Liver (tissue), 8 donors: ENCODE measurements at regions not wholly inside any gene's neighbourhood (a gene's known extent, or its start where the extent isn't known, plus 50 kb on each side); places are given as distances from the start of the nearest gene placed in this dataset.

Experiments used
- DNase-seq: peaks from one replicate; pipeline ENCODE4 v3.0.0-alpha.2; 2017; ENCODE audit warnings: low spot score
- H3K27ac ChIP-seq, 2 donors: one replicate each; pipeline ENCODE4 v1.7.0; 2013; ENCODE audit warnings: inconsistent platforms in 2 of 2, low read length in 2 of 2, control low read depth in 1 of 2, low read depth in 1 of 2, mild to moderate bottlenecking in 1 of 2
- H3K27me3 ChIP-seq, 4 donors: one replicate each; pipeline versions ENCODE4 v1.6.1 to v1.7.0; 2013; ENCODE audit warnings: low read length in 3 of 4, inconsistent platforms in 1 of 4, mild to moderate bottlenecking in 1 of 4, moderate library complexity in 1 of 4; ENCODE audit not compliant: control insufficient read depth in 4 of 4, insufficient read depth in 4 of 4
- H3K36me3 ChIP-seq, 4 donors: one replicate each; pipeline versions ENCODE4 v1.6.1 to v1.7.0; 2013; ENCODE audit warnings: low read length in 3 of 4, mild to moderate bottlenecking in 3 of 4, low read depth in 1 of 4, moderate library complexity in 1 of 4; ENCODE audit not compliant: control insufficient read depth in 4 of 4, insufficient read depth in 3 of 4
- H3K4me1 ChIP-seq, 4 donors: one replicate each; pipeline versions ENCODE4 v1.6.1 to v1.7.0; 2013; ENCODE audit warnings: low read length in 3 of 4, mild to moderate bottlenecking in 3 of 4, moderate library complexity in 1 of 4; ENCODE audit not compliant: control insufficient read depth in 4 of 4, insufficient read depth in 4 of 4
- H3K4me3 ChIP-seq, 3 donors: one replicate each; pipeline versions ENCODE4 v1.6.1 to v1.7.0; 2013; ENCODE audit warnings: low read length in 3 of 3, control low read depth in 1 of 3, low read depth in 1 of 3, mild to moderate bottlenecking in 1 of 3
- H3K9ac ChIP-seq, 2 donors: one replicate each; pipeline ENCODE4 v1.7.0; 2013; ENCODE audit warnings: low read length in 2 of 2, mild to moderate bottlenecking in 2 of 2, moderate library complexity in 2 of 2, control low read depth in 1 of 2, low read depth in 1 of 2
- H3K9me3 ChIP-seq, 4 donors: one replicate each; pipeline versions ENCODE4 v1.6.1 to v1.7.0; 2013; ENCODE audit warnings: low read length in 3 of 4; ENCODE audit not compliant: control insufficient read depth in 4 of 4
- ATF3 ChIP-seq: IDR thresholded peaks from 2 replicates; pipeline ENCODE4 v1.6.1; 2016; ENCODE audit warnings: antibody characterized with exemption
- CTCF ChIP-seq: fragments of 150-350 bp; IDR thresholded peaks from 2 replicates; pipeline ENCODE4 v1.5.1; 2017; ENCODE audit warnings: improper control_type of control experiment, low read depth, low read length; ENCODE audit not compliant: missing input control
- EGR1 ChIP-seq, 2 donors: IDR thresholded peaks; 2 replicates each; pipeline ENCODE4 v1.6.1; 2016 to 2018; ENCODE audit warnings: antibody characterized with exemption in 2 of 2, low read depth in 2 of 2
- FOXA2 ChIP-seq: IDR thresholded peaks from 2 replicates; pipeline ENCODE4 v1.6.1; 2016; ENCODE audit warnings: antibody characterized with exemption
- GABPA ChIP-seq, 2 donors: IDR thresholded peaks in 1 of 2; conservative IDR thresholded peaks in 1 of 2; 2 replicates each; pipeline ENCODE4 v1.6.1; 2016; ENCODE audit warnings: antibody characterized with exemption in 2 of 2, mild to moderate bottlenecking in 1 of 2, moderate library complexity in 1 of 2
- HNF4G ChIP-seq: IDR thresholded peaks from 2 replicates; pipeline ENCODE4 v1.6.1; 2016; ENCODE audit warnings: antibody characterized with exemption
- JUND ChIP-seq, 2 donors: IDR thresholded peaks; 2 replicates each; pipeline ENCODE4 v1.6.1; 2016; ENCODE audit warnings: antibody characterized with exemption in 2 of 2
- MAX ChIP-seq: IDR thresholded peaks from 2 replicates; pipeline ENCODE4 v1.6.1; 2016; ENCODE audit warnings: antibody characterized with exemption
- NR2F2 ChIP-seq: IDR thresholded peaks from 2 replicates; pipeline ENCODE4 v1.6.1; 2016; ENCODE audit warnings: antibody characterized with exemption
- RAD21 ChIP-seq, 2 donors: IDR thresholded peaks; 2 replicates each; pipeline ENCODE4 v1.6.1; 2016; ENCODE audit warnings: antibody characterized with exemption in 2 of 2, mild to moderate bottlenecking in 2 of 2
- REST ChIP-seq: IDR thresholded peaks from 2 replicates; pipeline ENCODE4 v1.6.1; 2016; ENCODE audit warnings: antibody characterized with exemption, mild to moderate bottlenecking
- TAF1 ChIP-seq: conservative IDR thresholded peaks from 2 replicates; pipeline ENCODE4 v1.6.1; 2016; ENCODE audit warnings: antibody characterized with exemption, mild to moderate bottlenecking
- WGBS: extraction: QIAGEN DNeasy Blood & Tissue Kit; methylation state at CpG from one replicate; pipeline ENCODE4 v1.1.7; 2013; 5-methylcytosine and 5-hydroxymethylcytosine counted together
- donor health status: healthy.
- donor health status: healthy.
- donor health status: healthy.
- donor health status: healthy.
- donor health status: healthy.

- Histone ChIP-seq H3K36me3 (no peaks in the 10 kb centered on the region), H3K27me3 (no peaks in the 10 kb centered on the region), H3K4me1 (peaks cover 0 to 4% (median 0%) of the 10 kb centered on the region in 4 donors), H3K4me3 (no peak overlapping the region), H3K9me3 (no peaks in the 10 kb centered on the region), H3K9ac (no peak overlapping the region), H3K27ac (no peak overlapping the region)
- no peak for TF ChIP-seq ATF3
- DNase-seq, result no peak
- WGBS, result 48% methylated on average over 3 of the region's 3 CpGs
Measured at GRCh38 chr2:168345601-168346000, 98.2 kb upstream of the STK39 start.

- peak; percentile 64 for DNase-seq
- 18% methylated on average over 13 of the region's 13 CpGs for WGBS
- peak overlapping the region; percentile 63 to 74 (median 69) for H3K4me3 ChIP-seq
- H3K9me3 ChIP-seq, result no peaks in the 10 kb centered on the region
- TF ChIP-seq CTCF (peak; percentile 91), RAD21 (IDR thresholded peaks at IDR 0.05) (peak; percentile 97 to 98), MAX (no peak), HNF4G (no peak), REST (no peak)
- no peaks in the 10 kb centered on the region for H3K36me3 ChIP-seq
- H3K27me3 ChIP-seq, result no peaks in the 10 kb centered on the region
- H3K27ac ChIP-seq, result no peak overlapping the region
- H3K4me1 ChIP-seq, result peaks cover 0 to 4% (median 0%) of the 10 kb centered on the region in 4 donors
- H3K9ac ChIP-seq, result no peak overlapping the region
Measured at GRCh38 chr2:168346725-168347477, 99.5 kb upstream of the STK39 start.

GRCh38 chr2:168348076-168348475, 100.7 kb upstream of the STK39 start:
- no peaks in the 10 kb centered on the region for H3K36me3 ChIP-seq

More at GRCh38 chr2:168348076-168348475, 100.7 kb upstream of the STK39 start:
- WGBS, result 81% methylated on average over 2 of the region's 2 CpGs
- TF ChIP-seq REST (no peak), EGR1 (IDR thresholded peaks at IDR 0.05; ENCODE audit: low read depth in 2 of 2) (no peak), RAD21 (IDR thresholded peaks at IDR 0.05) (peak; percentile 36 to 76), NR2F2 (no peak), TAF1 (no peak), CTCF (peak; percentile 34), GABPA (IDR thresholded peaks at IDR 0.05 in 1 of 2, conservative IDR thresholded peaks at IDR 0.05 in 1 of 2) (no peak), JUND (IDR thresholded peaks at IDR 0.05) (no peak), FOXA2 (no peak)
- no peak for DNase-seq
- Histone ChIP-seq H3K27ac (no peak overlapping the region), H3K27me3 (no peaks in the 10 kb centered on the region), H3K4me1 (peaks cover 0 to 4% (median 0%) of the 10 kb centered on the region in 4 donors), H3K9me3 (no peaks in the 10 kb centered on the region), H3K4me3 (no peak overlapping the region), H3K9ac (no peak overlapping the region)
